ENCODE measurements at regions not wholly inside any gene's neighbourhood (a gene's known extent, or its start where the extent isn't known, plus 50 kb on each side); places are given as distances from the start of the nearest gene placed in this dataset.

GRCh38 chr2:181240844-181241243 lies 216.3 kb upstream of the ITGA4 start:
- TF ChIP-seq POLR2AphosphoS5 (IDR thresholded peaks at IDR 0.05) (no peak), CTCF (IDR thresholded peaks at IDR 0.05) (no peak)

All from breast epithelium (tissue), 3 donors.